HG03139 (cell line): ENCODE measurements at regions not wholly inside any gene's neighbourhood (a gene's known extent, or its start where the extent isn't known, plus 50 kb on each side); places are given as distances from the start of the nearest gene placed in this dataset.
"Not testable (repeated sequence)": the region's sequence is repeated elsewhere in the genome, so short reads cannot be mapped to it uniquely, and the experiment has no call there.

Experiments used
- ATAC-seq: cut with Tn5 transposase; IDR thresholded peaks from one replicate; pipeline ENCODE4 v1.9.1; 2021; ENCODE audit not compliant: unreplicated experiment

DNA sequence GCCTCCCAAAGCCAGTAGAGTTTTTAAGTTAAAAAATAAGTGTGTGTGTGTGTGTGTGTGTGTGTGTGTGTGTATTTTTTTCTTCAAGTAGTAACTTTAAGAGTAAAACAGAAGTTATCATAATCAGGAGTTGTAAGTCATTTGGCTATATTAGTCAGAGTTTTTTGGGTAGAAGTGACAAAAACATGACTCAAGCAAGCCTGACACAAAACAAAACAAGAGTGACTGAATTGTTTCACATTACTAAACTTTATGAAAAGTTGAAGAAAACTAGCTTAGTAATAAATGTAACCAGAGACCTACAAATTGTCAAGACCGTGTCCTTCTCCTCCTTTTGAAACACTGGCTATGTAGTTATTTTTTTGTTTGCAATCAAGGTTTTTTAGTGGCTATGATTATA, 738.0 kb upstream of the PITX2 start:
- no peak for ATAC-seq

DNA sequence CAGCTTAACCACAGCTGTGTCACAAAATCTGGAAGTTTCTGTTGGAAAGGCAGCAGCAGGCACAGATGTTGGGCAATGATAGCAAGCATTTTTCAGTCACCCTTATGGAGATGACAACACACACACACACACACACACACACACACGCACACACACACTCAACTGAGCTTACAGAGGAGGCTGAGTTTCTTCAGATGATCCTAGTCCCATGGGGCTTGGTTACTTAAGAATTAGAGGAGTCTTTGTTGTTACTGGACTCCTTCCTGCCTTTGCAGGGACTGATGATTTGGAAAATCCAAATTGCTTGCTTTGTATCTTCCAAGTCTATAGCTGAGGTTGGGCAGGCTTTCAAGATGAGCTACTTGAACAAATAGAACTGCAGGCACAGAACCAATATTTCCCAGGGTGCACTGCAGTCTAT, 740.1 kb upstream of the PITX2 start:
- no peak for ATAC-seq

DNA sequence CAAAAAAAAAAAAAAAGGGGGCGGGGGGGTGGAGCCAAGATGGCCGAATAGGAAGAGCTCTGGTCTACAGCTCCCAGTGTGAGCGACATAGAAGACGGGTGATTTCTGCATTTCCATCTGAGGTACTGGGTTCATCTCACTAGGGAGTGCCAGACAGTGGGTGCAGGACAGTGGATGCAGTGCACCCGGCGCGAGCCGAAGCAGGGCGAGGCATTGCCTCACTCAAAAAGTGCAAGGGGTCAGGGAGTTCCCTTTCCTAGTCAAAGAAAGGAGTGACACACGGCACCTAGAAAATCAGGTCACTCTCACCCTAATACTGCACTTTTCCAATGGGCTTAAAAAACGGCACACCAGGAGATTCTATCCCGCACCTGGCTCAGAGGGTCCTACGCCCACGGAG, 755.0 kb upstream of the PITX2 start:
- not testable (repeated sequence) for ATAC-seq

DNA sequence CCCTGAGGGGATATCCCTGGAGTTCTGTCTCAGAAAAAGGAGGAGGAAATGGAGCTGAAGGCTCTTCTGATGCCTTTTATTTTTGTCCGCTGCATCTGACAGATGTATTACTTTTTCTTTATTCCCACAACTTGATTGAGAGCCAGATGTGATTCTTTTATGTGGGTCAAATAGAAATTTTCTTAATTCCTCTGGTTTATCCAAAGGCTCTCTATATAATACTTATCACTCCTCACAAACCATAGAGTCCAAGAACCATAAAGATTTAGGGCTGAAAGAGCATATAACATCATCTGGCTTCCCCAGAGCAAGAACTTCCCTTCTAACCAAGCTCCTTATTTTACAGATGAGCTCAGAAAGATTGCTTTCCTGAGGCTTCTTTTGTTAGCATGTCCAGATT, 756.7 kb upstream of the FAM241A start:
- no peak for ATAC-seq

DNA sequence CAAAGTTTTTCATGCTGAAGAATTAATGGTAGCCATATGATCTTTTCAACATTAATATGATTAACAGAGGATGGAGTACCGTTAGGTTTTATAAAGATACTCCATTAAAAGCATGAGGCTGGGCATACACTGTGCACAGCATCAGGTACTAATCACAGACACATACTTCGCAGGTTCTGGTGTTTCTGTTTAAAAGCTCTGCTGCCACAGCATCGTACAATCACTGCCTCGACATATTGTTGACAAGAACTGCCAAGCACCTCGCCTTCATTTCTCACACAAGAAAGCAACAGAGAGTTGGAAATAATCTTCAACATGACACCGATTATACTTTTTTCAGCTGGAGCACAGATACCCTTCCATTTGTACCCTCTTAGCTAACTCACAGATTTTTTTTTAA, 753.4 kb upstream of the FAM241A start:
- ATAC-seq: no peak

DNA sequence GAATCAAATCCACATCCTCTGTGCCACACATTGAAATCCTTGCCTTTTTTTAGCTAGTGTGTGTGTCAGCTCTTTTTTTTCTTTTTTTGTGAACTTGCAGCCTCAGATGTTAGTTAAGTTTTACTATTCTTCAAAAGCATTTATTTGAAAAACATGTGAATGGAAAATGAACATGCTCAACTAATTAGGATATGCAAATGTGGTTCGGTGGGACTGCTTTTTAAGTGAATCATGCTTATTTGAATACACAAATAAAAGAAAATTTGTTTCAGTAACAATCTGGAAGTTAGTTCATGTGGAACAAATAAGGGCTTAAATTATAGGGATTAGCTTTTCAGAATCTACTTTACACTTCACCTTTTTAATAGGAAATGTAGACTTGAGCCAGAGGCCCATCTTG, 751.5 kb upstream of the FAM241A start:
- ATAC-seq: no peak

DNA sequence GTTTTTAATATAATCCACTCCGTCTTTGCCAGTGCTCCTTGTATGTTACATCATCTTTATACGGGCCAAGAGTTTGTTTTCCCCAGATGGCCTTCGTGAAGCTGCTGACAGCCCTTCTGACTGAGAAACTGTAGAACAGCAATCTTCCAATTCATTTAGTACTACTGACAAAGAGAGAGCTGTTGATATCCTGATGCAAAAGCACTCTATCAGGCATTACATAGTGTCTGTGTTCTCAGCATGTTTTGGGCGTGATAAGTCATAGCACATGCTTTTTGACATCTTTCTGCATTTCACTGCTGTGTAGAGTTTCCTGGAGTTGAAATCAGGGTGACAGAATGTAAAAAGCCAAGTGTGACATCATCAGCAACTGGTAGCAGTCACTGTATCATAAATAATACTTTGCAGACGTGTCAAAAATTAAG, 746.3 kb upstream of the FAM241A start:
- no peak for ATAC-seq

DNA sequence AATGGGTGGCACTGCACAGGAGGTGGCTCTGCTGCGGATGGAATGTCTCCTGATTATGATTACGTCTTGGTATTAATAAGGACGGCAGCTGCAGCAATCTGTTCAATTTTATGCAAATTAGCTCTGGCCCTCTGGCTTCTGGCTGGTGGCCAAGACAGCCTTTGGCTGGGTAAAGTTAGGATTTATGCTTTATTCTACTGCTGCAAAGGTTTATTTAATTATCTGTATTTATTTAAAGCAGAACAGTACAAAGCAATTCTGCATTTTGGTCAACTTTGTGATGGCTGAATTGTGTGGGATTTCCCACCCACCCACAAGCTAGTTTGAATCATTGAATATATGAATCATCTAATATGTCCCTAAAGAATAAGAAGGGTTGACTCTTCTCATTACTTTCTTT, 745.6 kb upstream of the FAM241A start:
- no peak for ATAC-seq

DNA sequence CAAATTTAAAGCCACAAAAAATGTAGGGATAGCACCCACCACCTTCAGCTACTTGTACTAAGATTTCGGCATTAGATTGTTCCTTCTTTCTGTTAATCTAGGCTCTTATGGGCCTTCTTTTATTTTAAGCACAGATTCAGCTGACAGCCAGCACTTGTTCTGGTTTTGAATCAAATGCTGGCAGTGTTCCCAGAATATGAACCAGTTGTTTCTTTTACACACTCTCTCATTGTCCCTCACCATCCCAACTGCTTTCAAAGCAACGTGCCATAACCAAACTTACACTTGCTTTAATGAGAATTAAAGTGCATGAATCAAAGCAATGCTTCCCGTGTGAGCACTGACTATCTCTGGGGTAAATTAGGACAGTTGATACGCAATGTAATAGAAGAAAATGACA, 744.5 kb upstream of the FAM241A start:
- no peak for ATAC-seq

DNA sequence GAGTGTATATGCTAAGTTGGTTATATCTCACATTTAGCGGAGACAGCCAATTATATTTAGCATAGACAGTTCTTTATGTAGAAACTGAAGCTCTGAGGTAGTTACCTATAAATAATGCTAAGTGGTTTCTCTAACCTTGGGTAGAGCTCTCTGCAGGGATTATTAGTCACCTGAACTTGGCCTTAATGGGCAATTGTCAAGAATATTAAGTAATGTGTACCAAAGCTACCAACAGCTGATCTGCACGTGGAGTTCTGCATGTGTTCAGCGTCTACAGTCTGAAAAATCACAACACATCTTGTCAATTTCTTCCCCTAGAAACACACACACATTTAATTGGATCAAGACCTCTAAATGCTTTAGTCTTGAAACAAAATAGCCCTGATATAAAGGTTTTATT, 740.6 kb upstream of the FAM241A start:
- no peak for ATAC-seq

DNA sequence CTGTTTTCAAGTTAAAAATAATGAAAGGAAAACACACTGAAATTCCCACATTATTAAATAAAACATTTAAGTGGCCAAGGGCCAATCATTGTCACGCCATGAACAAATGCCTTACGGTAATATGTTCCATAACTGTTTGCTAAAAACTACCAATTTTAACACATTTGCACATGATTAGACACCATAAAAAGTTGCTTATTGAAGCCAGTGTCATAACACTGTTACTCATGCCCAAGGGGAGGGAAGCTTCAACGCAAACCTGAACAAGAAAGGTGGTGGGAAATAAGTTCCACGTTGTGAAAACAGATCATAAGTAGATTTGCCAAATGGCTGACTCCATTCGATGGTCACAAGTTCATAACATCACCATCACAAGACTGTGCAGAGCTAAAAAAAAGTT, 739.3 kb upstream of the FAM241A start:
- ATAC-seq: no peak

DNA sequence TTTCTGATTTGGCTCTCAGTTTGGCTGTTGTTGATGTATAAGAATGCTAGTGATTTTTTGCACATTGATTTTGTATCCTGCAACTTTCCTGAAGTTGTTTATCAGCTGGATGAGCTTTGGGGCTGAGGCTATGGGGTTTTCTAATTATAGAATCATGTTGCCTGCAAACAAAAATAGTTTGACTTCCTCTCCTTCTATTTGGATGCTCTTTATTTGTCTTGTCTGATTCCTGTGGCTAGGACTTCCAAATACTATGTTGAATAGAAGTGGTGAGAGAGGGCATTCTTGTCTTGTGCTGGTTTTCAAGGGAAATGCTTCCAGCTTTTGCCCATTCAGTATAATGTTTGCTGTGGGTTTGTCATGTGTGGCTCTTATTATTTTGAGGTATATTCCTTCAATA, 734.7 kb upstream of the FAM241A start:
- no peak for ATAC-seq

DNA sequence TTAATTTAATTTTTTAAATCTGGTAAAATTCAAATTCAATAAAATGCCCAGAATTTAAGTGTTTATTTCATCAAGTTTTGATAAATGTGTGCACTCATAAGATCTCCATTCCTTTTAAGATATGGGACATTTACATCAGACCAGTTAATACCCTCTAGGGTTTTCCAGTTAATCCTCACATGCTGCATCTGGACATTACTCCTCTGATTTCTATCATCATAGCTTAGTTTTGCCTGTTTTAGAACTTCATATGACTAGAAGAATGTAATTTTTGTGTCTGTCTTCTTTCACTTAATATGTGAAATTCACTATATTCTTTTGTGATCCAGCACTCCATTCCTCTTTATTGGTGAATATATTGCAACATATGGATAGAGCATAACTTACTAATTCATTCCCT, 727.7 kb upstream of the FAM241A start:
- ATAC-seq: no peak

DNA sequence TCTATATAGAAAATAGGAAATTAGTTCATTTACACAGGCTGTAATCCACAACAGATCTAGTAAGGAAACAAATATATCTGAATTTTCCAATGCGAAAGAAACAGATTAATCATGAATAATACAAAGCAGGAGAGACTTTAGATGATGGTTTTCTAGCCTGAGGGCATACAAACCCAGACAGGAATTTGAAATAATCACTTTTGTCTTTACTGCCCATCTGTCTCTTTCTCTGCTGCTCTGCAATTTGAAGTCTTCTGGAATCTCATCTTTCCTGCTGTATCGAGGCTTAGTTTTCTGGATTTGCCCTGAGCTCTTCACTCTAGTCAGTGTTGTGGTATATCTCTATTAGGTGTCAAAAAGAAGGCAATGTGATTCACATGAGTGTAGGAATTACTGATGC, 711.8 kb upstream of the FAM241A start:
- no peak for ATAC-seq

DNA sequence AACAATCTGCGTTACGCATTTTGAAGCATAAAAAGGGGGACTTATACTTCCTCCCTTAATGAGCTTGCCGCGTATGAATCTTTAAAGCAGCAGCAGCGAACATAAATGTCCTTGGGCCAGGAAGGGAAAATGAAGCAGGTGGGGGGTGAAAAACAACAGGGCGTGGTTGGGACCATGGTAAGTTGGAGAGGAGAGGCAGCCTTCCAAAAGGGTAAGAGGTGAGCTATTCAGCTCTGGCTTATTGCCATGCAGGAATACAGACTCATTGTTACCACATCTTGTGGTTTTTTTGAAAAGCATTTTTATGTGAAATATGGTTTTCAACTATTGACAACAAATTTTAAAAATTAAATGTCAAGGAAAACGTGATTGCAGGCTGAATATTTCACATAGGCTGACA, 710.7 kb upstream of the FAM241A start:
- no peak for ATAC-seq

DNA sequence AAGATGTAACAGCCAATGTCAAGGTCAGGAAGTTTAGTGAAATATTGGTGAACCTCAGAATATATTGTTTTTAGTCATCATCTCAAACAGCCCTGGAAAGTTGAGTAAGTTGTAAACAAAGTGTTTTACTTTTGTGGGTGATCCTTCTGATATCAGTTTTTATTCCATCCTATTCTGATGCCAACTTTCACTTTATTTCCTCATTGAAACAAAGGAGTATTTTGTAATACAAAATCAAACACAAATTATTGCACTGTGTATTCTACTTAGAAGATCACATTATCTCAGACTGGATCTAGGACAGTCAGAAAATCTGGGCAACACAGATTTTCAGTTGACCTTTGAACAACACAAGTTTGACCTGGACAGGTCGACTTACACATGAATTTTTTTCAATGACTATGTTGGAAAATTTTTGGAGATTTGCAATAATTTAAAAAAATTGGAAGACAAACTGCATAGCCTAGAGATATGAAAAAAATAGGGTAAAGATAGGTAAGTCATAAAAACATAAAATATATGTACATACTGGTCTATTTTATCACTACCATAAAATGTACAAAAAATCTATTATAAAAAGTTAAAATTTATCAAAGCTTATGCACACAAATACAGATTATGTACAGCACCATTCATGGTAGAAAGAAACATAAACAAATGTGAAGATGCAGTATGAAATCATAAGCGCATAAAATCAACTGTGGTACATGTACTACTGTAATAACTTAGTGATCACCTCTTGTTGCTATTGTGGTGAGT, 709.1 kb upstream of the FAM241A start:
- ATAC-seq: no peak

DNA sequence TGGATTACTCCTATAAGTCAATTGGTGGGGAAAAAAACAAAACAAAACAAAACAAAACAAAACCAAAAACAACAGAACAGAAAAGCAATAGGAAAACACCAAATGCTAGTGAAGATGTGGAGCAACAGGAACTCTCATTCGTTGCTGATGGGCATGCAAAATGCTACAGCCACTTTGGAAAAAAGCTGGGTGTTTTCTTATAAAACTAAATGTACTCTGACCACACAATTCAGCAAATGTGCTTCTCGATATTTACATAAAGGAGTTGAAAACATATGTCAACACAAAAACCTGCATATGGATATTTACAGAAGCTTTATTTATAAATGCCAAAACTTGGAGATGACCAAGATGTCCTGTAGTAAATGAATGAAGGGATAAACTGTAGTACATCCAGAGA, 703.6 kb upstream of the FAM241A start:
- no peak for ATAC-seq

DNA sequence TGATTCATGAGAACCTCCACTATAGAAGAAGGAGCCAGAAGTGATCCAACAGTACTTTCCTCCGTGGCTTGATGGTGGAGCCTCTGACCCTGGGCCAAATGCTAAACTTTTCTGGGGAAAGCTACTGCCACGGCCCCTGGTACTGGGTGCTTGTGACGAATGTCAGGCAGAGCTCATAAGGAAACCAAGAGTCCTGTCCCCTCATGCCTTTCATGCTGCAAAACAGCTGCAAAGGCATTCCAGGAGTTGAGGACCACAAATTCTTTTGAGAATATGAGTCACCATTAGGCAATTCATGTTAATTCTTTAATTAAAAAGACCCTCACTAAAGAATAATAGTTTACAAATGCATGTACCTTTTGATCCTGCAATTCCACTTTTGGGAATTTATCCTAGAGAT, 700.4 kb upstream of the FAM241A start:
- ATAC-seq: not testable (repeated sequence)

DNA sequence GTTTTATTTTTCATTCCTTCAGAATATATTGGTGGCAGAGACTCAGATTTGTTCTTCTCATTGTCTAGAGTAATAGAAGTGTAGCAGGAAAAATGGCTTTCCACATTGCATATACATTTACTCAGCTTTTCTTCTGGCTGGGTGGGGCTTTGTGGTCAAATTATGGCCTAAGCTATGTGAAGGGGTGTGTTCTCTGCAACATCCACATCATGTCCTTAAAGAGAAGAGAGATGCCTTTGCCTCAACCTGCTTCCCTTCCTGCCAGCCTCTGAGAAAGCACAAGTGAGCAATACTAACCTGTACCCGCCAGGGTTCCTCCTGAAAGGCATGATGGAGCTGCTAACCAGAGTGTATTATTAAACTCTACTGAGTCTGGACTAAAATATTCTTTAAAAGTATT, 695.6 kb upstream of the FAM241A start:
- ATAC-seq: no peak

DNA sequence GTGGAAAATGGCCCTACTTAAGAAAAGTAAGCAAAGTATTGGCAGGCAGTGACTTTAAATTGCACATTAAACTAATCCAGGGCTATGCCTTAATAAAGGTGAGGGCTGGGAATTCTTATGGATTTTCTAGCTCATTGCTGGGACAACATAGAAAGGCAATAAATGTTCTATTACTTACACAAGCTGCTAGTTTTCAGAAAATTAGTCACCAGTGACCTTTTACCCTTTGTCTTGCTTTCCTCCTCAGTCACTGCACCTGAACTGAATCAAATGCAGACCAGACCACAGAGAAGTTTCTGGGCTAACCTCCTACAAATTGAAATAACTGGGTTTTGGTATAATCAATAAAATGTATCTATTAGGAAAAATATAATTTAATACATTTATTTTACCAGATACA, 694.4 kb upstream of the FAM241A start:
- no peak for ATAC-seq

DNA sequence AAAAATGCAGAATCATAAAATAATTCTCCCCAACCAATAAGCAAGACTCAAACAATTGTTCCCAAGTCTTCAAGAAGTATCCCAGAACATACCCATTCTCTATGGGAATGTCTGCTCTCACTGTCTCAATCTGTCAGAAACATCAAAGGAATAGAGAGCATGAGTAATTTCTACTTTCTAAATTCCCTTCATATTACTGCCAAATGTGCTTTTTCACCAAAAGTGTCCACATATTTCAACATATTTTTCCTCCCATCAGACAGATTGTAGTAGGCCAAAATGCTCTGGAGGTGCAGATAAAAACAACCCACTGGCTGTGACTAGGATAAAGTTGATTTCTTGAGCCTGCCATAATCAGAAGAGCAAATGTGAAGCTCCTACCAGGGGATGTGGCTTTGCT, 692.0 kb upstream of the FAM241A start:
- no peak for ATAC-seq

DNA sequence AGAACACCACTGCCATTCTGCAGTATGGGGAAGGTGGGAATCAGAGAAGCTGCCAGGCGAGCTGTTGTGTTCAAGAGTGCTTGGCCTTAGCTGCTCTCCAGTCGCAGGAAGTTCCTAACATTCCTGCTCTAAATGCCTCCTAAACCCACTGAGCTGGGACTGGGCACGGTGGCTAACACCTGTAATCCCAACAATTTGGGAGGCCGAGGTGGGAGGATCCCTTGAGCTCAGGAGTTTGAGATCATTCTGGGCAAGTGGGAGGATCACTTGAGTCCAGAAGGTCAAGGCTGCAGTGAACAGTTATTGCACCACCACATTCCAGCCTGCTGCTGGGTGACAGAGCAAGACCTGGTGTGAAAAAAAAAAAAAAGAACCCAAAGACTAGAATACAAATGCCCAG, 690.3 kb upstream of the FAM241A start:
- ATAC-seq: no peak

DNA sequence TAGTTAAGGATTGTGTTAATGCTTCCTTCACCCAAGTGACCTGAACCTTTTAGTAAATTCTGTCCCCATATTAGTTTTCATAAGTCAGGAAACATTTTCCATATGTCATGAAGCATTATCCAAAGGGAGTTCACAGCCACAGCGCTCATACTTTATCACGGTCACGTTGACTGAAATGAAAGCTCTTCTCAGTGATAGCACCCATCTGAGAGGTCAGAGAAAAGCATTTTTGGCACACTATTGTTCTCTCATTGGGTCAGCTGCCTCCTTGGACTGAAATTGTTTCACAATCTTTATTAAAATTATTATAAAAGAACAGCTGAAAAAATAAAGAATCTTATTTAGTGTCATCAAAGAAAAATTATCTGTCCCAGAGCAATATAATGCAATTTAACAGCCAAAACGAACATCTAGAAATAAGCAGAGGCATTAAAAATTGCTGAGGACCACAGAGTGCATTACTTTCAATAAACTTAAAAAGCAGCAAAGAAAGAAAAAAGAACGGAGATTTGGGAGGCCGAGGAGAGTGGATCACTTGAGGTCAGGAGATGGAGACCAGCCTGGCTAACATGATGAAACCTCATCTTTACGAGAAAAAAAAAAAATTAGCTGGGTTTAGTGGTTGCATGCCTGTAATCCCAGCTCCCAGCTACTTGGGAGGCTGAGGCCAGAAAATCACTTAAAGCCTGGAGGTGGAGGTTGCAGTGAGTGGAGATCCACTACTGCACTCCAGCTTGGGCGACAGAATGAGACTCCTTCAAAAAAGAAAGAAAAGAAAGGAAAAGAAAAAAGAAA, 680.8 kb upstream of the FAM241A start:
- no peak for ATAC-seq
